HG03378 (cell line): ENCODE measurements at regions not wholly inside any gene's neighbourhood (a gene's known extent, or its start where the extent isn't known, plus 50 kb on each side); places are given as distances from the start of the nearest gene placed in this dataset.
A peak's percentile ranks its signal among the peaks of the same experiment; 100 is the strongest.
"Not testable (repeated sequence)": the region's sequence is repeated elsewhere in the genome, so short reads cannot be mapped to it uniquely, and the experiment has no call there.

Experiments
- ATAC-seq: cut with Tn5 transposase; IDR thresholded peaks from one replicate; pipeline ENCODE4 v1.9.1; 2021; ENCODE audit warnings: mild to moderate bottlenecking, moderate library complexity; ENCODE audit not compliant: unreplicated experiment

DNA sequence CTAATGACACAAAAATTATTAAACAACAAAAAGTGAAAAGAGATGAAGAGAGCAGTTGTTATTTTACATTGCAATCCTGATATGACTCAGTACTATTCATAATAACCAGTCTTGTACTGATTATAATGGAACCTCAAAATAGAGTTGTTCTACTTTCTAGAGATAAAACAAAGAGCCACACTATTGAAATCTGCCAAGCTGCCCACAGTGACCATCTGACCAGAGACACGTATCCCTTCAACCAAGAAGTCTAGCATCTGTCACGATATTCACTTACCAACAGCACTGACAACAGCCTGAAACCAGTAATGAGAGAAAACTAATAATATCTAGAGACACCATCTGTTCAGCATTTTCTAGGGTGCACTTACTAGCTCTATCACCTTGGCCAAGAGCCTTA, 466.7 kb downstream of the NKX6-1 start:
- ATAC-seq, result peak; percentile 81

- ATAC-seq, result peak; percentile 54
These were observed 467.7 kb downstream of the NKX6-1 start for GRCh38 chr4:84031401-84031800.

GRCh38 chr4:84028340-84028739, 470.8 kb downstream of the NKX6-1 start:
- ATAC-seq, result no peak

DNA sequence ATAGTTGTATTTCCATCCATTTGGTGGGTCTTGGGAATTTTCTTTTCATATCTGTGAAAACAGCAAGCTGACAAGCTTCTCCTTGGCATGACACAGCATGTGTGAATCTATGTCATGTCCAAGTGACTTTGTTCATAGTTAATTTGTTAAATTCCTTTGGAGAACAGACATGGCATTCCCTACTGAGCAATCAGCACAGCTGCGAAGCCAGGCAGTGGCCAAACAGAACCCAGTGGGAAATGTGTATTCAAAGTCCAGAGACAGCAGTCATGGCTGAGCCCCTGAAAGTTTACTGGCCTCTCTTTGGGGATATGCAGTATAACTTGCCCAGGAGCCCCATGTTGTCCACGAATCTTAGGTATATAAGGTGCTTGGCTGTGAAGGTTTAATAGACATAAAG, 474.7 kb downstream of the NKX6-1 start:
- ATAC-seq, result no peak

GRCh38 chr4:84022564-84022963, 476.5 kb downstream of the NKX6-1 start:
- no peak for ATAC-seq

DNA sequence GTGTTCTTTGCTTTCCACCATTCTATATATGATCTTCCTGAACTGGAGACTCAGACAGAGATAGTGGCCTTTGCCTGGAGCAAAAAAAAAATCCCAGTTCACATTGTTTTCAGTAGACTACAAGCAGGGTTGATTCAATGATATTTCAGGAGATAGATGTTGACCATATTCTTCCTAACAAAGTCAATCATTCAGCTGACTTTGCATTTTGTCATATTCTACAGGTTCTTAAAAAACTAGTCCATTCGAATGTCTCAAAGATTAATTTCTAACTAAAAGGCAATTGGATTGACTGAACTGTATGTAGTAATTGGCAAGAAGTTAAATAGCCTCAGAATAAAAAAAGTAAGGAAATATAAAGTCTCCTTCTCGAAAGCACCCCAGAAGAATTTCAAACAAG, 479.5 kb downstream of the NKX6-1 start:
- ATAC-seq, result no peak

DNA sequence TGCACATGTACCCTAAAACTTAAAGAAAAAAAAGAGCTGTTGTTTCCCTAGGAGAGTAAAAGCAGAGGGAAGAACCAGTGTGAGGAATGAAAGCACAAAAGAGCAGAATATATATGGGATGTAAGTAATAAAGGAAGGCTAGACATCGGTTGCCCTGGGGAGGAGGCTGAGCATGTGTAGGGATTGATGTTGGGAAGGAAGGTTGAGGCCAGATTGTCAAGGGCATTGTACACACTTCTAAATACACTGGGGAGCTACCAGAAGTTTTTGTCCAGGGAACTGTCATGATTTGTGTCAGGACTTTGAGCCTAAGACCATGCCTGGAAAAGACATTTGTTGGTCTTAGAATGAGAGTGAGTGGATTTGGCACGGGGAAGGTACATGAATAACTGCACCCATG, 467.1 kb downstream of the GPAT3 start:
- ATAC-seq, result no peak

GRCh38 chr4:84001876-84002569, 466.1 kb downstream of the GPAT3 start:
- no peak for ATAC-seq

DNA sequence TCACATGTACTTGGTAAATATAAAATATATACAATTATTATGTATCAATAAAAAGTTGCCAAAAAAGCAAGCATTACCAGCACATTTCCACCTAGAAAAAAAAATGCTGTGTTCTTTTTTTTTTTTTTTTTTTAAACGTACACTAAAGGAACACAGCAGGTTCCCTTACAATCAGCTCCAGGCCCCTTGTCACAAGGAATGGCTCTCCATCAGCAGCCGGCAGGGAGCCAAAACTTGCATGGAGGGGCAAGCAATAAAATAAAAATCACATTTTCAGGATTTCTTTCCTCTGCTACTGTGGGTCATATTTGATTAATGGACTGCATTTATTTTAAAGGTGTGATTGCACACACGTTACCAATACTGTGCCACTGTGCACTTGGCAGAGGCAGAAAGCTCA, 460.3 kb downstream of the GPAT3 start:
- no peak for ATAC-seq

DNA sequence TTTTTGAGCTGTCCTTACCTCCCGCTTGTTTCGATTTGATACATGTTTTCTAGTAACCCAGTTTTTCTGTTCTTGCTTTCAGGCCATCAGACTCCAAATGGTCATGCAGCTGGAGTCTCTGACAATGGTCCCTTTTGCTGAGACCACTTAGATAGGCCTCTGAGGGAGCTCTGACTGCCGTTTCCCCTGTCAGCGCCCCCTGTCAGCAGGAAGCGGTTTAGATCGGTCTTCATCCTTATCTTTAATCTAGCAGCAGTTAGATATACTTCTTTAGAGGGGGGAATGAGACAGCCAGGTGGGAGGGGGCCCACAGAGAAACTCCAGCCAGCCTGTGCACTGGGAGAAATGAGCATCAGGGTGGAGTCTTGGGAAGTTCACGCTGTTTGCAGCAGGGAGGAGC, 457.9 kb downstream of the GPAT3 start:
- no peak for ATAC-seq

GRCh38 chr4:83989835-83990234, 453.9 kb downstream of the GPAT3 start:
- ATAC-seq, result no peak

GRCh38 chr4:83981156-83981555, 445.2 kb downstream of the GPAT3 start:
- no peak for ATAC-seq

GRCh38 chr4:83979773-83980172, 443.9 kb downstream of the GPAT3 start:
- no peak for ATAC-seq

DNA sequence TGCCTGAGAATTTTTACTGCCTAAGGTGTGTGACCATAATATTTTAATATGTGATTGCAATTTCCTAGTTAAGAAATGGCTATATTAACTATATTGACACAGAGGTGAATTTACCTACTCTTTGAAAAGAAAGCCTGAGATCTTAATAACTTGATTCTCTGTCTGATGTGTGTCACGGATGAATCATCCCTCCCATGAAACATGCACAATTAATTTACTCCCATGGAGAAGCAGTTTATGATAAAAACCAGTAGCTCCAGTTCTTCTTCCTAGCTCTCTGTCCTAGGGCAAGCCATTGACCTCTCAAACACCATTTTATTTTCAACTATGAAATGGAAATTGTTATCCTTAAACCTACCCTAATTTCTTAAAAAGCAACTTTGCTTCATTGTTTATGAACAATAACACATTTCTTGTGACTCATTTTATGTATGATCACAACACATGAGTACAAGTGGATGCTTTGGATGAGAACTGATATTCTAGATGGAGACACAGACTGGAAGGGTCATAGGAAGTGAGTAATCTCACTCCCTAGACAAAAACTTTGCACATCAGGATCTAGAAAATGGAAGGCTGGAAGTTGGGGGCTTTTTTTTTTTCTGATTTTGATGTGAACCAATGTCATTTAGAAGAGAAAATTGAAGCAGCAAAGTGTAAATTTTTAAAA, 438.3 kb downstream of the GPAT3 start:
- no peak for ATAC-seq

DNA sequence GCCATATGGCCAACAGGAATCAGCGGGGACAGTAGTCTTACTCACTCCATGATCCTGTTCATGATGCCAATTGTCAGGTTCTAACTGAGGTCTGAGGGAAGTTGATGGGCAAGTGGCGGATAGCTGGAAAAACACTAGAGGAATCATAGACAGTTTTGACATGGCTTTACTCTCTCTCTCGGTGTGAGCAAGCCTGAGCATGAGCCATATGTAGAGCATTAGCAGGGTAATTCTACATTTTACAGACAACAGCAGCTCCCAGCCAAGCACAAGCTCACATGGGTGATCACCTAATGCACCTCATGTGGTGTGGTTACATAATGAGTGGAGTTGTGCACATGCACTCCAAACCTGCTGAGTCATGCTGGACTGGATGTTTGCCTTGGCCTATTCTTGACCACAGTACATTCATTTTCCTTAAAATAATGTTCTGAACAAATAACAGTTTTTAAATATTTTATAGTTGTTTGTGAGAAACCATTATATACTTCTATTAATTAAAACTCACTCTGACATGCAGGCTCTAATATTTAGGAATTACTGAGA, 429.2 kb downstream of the GPAT3 start:
- ATAC-seq, result no peak

- ATAC-seq, result no peak
These were observed 426.6 kb downstream of the GPAT3 start for GRCh38 chr4:83962492-83962891.

- ATAC-seq, result no peak
These were observed 425.7 kb downstream of the GPAT3 start for GRCh38 chr4:83961575-83961974.

DNA sequence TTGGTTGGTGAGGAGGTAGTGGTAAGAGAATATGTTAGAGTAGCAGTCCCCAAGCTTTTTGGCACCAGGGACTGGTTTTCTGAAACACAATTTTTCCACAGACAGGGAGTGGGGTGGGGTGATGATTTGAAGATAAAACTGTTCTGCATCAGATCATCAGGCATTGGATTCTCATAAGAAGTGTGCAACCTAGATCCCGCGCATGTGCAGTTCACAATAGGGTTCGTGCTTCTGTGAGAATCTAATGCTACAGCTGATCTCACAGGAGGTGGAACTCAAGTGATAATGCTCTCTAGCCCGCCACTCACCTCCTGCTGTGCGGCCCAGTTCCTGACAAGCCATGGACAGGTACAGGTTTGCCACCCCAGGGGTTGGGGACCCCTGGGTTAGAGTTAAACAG, 423.3 kb downstream of the GPAT3 start:
- ATAC-seq, result no peak

DNA sequence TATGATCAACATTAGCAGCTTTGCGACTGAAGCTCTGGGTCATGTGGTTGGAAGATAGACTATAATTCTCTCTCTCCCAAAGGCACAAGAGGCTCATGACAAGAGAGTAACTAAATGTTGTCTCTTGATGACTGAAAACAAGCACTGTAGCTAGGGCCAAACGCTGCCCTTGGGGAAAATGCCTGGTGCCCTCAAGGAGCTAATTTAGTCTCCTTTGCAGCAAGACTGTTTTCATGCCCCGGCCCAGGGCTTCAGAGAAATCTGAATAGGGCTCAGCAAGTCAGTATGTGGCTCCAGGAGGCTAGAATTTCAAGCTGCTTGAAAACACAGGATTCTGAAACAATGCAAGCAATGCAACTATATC, 411.9 kb downstream of the GPAT3 start:
- no peak for ATAC-seq

DNA sequence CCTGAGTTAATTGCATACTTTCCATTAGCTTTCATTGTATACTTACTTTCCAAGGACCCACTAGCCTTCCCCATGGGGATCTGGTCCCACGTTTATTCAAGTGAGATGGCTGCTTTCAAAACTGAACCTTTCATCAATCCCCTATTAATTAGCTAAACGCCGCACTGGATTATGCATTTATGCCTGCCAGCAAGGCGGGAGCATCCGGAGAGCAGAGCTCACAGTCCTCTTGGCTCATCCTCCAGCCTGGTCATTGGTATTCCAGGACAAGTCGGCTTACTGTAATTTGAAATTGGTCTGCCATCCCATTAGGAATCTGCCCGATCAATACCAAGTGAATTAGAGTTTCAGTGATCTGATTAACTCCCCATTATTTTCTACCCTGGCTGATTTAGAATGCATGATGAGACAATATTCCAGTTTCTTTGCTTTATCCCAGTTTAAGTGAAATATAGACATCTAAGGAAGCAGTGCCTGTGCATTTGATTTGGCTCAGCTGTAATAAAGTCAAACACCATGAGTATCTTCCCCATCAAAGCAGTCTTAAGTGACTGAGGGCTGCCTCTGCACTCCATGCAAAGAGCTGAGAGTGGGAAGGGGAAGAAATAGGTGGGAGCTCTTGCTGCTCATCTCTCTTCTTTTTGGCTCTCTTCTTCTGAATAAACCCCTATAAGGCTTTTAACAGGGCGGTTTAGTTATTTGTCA, 411.4 kb downstream of the GPAT3 start:
- no peak for ATAC-seq

GRCh38 chr4:83943691-83944090, 407.8 kb downstream of the GPAT3 start:
- not testable (repeated sequence) for ATAC-seq
